ENCODE measurements at regions not wholly inside any gene's neighbourhood (a gene's known extent, or its start where the extent isn't known, plus 50 kb on each side); places are given as distances from the start of the nearest gene placed in this dataset.

DNA sequence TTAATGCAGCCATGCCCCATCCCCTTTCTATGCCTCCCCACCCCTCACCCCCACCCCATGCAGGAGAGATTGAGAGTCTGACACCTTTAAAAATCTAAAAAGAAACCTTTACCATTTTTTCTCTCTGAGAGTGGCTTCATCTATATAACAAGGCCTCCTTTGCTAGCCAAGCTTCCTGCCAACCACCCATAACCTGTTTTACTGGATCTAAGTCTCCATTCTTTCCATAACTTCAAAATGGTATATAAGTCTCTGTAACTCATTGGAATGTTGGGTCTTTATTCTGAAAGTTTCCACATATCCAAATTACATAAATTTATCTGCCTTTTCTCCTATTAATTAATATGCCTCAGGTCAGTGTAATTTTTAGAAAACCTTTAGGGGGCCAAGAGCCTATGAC, 1174.0 kb downstream of the MAT2B start:
- H3K4me1 ChIP-seq = no peaks in the 10 kb centered on the region
- no peak for DNase-seq (ENCODE audit: low spot score)
- no peak overlapping the region for H3K27ac ChIP-seq
- TF ChIP-seq, protein P1, sequence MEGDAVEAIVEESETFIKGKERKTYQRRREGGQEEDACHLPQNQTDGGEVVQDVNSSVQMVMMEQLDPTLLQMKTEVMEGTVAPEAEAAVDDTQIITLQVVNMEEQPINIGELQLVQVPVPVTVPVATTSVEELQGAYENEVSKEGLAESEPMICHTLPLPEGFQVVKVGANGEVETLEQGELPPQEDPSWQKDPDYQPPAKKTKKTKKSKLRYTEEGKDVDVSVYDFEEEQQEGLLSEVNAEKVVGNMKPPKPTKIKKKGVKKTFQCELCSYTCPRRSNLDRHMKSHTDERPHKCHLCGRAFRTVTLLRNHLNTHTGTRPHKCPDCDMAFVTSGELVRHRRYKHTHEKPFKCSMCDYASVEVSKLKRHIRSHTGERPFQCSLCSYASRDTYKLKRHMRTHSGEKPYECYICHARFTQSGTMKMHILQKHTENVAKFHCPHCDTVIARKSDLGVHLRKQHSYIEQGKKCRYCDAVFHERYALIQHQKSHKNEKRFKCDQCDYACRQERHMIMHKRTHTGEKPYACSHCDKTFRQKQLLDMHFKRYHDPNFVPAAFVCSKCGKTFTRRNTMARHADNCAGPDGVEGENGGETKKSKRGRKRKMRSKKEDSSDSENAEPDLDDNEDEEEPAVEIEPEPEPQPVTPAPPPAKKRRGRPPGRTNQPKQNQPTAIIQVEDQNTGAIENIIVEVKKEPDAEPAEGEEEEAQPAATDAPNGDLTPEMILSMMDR (IDR thresholded peaks at IDR 0.05) = no peak
- H3K36me3 ChIP-seq = no peaks in the 10 kb centered on the region
- H3K9me3 ChIP-seq = peaks cover 0 to 8% of the 10 kb centered on the region in 2 donors
- H3K4me3 ChIP-seq = no peak overlapping the region
- H3K27me3 ChIP-seq = no peaks in the 10 kb centered on the region

DNA sequence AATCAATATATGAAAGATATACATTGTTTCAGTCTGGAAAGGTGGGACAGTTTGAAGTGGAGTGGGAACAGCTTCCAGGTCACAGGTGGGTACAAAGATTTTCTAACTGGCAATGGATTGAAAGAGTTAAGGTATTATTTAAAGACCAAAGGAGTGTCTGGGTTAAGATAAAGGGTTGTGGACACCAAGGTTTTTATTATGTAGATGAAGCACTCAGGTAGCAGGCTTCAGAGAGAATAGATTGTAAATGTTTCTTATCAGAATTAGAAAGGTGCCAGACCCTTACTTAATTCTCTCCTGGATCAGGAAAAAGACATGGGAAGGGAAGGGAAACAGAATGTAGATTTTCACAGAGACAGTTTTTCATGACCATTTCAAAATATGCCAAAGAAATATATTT, 1174.8 kb downstream of the MAT2B start:
- no peak for DNase-seq (ENCODE audit: low spot score)
- Histone ChIP-seq H3K4me3 (no peak overlapping the region), H3K9me3 (peaks cover 0 to 8% of the 10 kb centered on the region in 2 donors), H3K4me1 (no peaks in the 10 kb centered on the region), H3K27me3 (no peaks in the 10 kb centered on the region), H3K36me3 (no peaks in the 10 kb centered on the region), H3K27ac (no peak overlapping the region)
- TF ChIP-seq, protein P1 (IDR thresholded peaks at IDR 0.05) = no peak

DNA sequence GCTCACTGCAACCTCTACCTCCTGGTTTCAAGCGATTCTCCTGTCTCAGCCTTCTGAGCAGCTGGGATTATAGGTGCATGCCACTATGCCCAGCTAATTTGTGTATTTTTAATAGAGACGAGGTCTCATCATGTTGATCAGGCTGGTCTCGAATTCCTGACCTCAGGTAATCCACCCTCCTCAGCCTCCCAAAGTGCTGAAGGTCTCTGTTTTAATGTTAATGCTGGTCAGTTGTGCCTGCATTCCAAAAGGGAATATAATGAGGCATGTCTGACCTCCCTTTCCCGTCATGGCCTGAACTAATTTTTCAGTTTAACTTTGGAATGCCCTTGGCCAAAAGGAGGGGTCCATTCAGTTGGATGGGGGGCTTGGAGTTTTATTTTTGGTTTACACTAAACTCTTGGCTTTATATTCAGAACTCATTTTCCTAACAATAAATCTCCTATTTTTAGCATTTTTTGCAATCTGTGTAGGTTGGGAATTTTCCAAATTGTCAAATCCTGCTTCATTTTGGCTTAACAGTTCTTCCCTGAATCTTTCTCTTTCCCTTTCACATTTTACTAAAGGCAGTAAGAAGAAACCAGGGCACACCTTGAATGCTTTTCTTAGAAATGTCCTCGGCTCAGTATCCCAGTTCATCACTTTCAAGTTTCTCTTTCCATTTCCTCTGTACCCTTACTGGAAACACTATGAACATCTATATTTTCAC, 1175.5 kb downstream of the MAT2B start:
- Histone ChIP-seq H3K4me1 (no peaks in the 10 kb centered on the region), H3K27me3 (no peaks in the 10 kb centered on the region), H3K9me3 (peaks cover 0 to 8% of the 10 kb centered on the region in 2 donors), H3K4me3 (no peak overlapping the region), H3K27ac (no peak overlapping the region), H3K36me3 (no peaks in the 10 kb centered on the region)
- TF ChIP-seq, protein P1 (IDR thresholded peaks at IDR 0.05) = no peak
- no peak for DNase-seq (ENCODE audit: low spot score)

DNA sequence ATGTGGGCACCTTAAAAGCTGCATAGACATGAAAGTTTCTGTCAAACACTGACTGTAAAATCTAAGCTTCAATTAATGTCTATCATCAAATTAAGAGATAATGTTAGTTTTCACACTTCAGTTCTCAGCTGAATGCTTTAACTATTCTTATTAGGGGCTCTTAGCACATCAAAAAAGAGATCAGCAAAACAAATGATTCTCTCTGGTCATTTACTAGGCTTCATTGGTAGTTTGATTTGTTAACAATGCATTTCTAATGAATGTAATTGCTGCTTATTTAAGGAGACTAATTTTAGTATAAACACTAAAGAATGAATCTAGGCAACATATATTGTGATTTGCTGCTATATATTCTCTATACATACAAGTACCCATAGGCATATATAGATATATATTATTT, 1182.0 kb downstream of the MAT2B start:
- no peaks in the 10 kb centered on the region for H3K27me3 ChIP-seq
- no peaks in the 10 kb centered on the region for H3K9me3 ChIP-seq
- H3K36me3 ChIP-seq = no peaks in the 10 kb centered on the region
- no peaks in the 10 kb centered on the region for H3K4me1 ChIP-seq
- H3K27ac ChIP-seq = no peak overlapping the region
- TF ChIP-seq, protein P1 (IDR thresholded peaks at IDR 0.05) = no peak
- no peak for DNase-seq (ENCODE audit: low spot score)
- no peak overlapping the region for H3K4me3 ChIP-seq

DNA sequence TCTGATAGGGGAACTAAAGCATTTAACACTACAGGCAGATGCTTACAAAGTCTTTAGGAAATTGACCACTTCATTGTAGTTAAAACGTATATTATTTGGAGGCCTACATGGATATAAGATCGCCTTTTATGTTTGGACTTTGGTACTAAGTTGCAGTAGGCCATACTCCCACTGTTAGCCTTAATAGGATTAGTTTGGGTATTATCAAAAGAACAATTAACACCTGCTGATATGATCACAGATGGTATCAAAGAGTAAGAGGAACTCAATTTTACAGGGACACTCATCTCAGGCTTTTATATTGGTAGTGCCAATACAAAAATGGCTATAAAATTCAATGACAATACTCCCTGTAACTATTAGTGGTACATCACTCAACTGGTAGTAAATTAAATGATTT, 1183.0 kb downstream of the MAT2B start:
- Histone ChIP-seq H3K27ac (no peak overlapping the region), H3K4me1 (no peaks in the 10 kb centered on the region), H3K9me3 (no peaks in the 10 kb centered on the region), H3K27me3 (no peaks in the 10 kb centered on the region), H3K36me3 (no peaks in the 10 kb centered on the region), H3K4me3 (no peak overlapping the region)
- no peak for DNase-seq (ENCODE audit: low spot score)
- TF ChIP-seq, protein P1 (IDR thresholded peaks at IDR 0.05) = no peak

DNA sequence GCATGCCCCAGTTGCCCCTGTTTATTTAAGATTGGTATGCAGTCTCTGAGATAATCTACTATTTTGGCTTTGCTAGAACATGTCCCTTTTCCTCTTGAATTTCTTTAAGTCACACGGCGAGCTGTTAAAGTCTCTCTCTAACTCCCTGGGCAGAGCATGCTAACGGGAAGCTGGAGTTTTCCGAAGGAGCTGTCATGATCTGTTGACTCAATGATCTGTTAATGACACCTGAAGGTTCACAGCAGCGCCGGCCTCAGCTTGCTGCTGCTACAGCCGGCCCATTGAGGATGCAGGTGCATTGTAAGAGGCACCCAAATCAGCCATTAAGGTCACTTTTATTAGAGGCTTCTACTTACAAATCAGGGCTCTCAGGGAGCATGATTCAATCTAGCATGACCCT, 1203.4 kb downstream of the MAT2B start:
- Histone ChIP-seq H3K9me3 (no peaks in the 10 kb centered on the region), H3K4me3 (no peak overlapping the region), H3K27me3 (no peaks in the 10 kb centered on the region), H3K4me1 (no peaks in the 10 kb centered on the region), H3K27ac (no peak overlapping the region), H3K36me3 (no peaks in the 10 kb centered on the region)
- TF ChIP-seq, protein P1 (IDR thresholded peaks at IDR 0.05) = no peak
- no peak for DNase-seq (ENCODE audit: low spot score)
